ENCODE measurements at regions not wholly inside any gene's neighbourhood (a gene's known extent, or its start where the extent isn't known, plus 50 kb on each side); places are given as distances from the start of the nearest gene placed in this dataset.

DNA sequence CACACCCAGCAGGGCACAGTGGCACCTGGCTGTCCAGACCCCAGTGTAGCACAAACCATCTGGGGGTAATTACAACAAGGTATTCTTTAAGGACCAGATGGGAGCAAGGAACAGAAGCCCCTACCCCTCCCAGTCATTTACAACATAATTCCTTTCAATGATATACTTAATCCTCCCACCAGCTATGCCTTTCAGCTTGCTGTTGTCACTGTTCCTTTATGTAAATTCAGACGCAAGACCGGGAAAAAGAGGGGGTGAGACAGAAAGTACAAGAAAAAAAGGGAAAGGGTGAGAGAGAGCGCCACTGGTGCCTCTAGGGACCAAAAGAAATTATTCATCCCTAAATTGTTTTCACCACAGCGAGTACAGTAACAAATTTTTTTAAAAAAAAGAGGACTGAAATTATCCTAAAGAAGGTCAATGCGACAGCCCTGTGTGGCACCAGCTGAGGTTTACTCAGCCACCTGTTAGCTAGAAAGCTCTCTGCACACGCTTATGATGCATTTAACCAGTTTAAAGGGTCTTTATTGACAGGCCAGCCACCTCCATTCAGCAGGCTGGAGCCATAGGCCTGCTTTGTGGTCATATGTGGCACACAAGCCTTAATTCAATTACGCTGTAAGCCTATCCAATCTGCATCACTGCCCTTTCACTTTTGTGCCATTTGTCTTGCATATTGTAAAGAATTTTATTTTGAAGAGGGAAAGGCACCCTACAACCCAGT, 210.2 kb upstream of the ISL1 start:
- no peak overlapping the region for H3K9ac ChIP-seq (ENCODE audit: low read depth, low read length)
- H4K20me1 ChIP-seq (ENCODE audit: insufficient read depth, low read length): no peaks in the 10 kb centered on the region
- no peaks in the 10 kb centered on the region for H3K9me3 ChIP-seq (ENCODE audit: insufficient read depth, low read length, severe bottlenecking)

GRCh38 chr5:51181208-51181894, 201.9 kb upstream of the ISL1 start:
- no peaks in the 10 kb centered on the region for H3K79me2 ChIP-seq (ENCODE audit: insufficient read depth, low read length)
- H2AFZ ChIP-seq (ENCODE audit: low read depth, low read length): no peak overlapping the region
- no peak overlapping the region for H3K9ac ChIP-seq (ENCODE audit: low read depth, low read length)
- no peaks in the 10 kb centered on the region for H3K36me3 ChIP-seq (ENCODE audit: insufficient read depth, low read length)
- H3K4me2 ChIP-seq (ENCODE audit: insufficient read depth, low read length): no peak overlapping the region
- H3K27me3 ChIP-seq (ENCODE audit: insufficient read depth, low read length, poor library complexity): no peaks in the 10 kb centered on the region
- H3K9me3 ChIP-seq (ENCODE audit: insufficient read depth, low read length, severe bottlenecking): no peaks in the 10 kb centered on the region
- DNase-seq (no peak), ATAC-seq (ENCODE audit: insufficient read depth, low read depth) (no peak)
- H4K20me1 ChIP-seq (ENCODE audit: insufficient read depth, low read length): no peaks in the 10 kb centered on the region
- H3K4me1 ChIP-seq (ENCODE audit: insufficient read depth, low read length): no peaks in the 10 kb centered on the region
- H3K4me3 ChIP-seq (ENCODE audit: low read depth in 1 of 2, low read length in 2 of 2): no peak overlapping the region
- TF ChIP-seq EZH2 (IDR thresholded peaks at IDR 0.05; ENCODE audit: borderline replicate concordance, low read depth, low read length, severe bottlenecking): no peak
- TF ChIP-seq, protein P1, sequence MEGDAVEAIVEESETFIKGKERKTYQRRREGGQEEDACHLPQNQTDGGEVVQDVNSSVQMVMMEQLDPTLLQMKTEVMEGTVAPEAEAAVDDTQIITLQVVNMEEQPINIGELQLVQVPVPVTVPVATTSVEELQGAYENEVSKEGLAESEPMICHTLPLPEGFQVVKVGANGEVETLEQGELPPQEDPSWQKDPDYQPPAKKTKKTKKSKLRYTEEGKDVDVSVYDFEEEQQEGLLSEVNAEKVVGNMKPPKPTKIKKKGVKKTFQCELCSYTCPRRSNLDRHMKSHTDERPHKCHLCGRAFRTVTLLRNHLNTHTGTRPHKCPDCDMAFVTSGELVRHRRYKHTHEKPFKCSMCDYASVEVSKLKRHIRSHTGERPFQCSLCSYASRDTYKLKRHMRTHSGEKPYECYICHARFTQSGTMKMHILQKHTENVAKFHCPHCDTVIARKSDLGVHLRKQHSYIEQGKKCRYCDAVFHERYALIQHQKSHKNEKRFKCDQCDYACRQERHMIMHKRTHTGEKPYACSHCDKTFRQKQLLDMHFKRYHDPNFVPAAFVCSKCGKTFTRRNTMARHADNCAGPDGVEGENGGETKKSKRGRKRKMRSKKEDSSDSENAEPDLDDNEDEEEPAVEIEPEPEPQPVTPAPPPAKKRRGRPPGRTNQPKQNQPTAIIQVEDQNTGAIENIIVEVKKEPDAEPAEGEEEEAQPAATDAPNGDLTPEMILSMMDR (IDR thresholded peaks at IDR 0.05; ENCODE audit: borderline replicate concordance, extremely low read depth, low read length, poor library complexity, severe bottlenecking): no peak
- no peak overlapping the region for H3K27ac ChIP-seq (ENCODE audit: low read length)

More for the DNA sequence above, 210.2 kb upstream of the ISL1 start:
- H3K4me3 ChIP-seq (ENCODE audit: low read depth in 1 of 2, low read length in 2 of 2): no peak overlapping the region
- TF ChIP-seq, protein P1 (IDR thresholded peaks at IDR 0.05; ENCODE audit: borderline replicate concordance, extremely low read depth, low read length, poor library complexity, severe bottlenecking): no peak
- TF ChIP-seq EZH2 (IDR thresholded peaks at IDR 0.05; ENCODE audit: borderline replicate concordance, low read depth, low read length, severe bottlenecking): no peak
- no peak overlapping the region for H2AFZ ChIP-seq (ENCODE audit: low read depth, low read length)
- ATAC-seq (ENCODE audit: insufficient read depth, low read depth) (no peak), DNase-seq (no peak)
- H3K79me2 ChIP-seq (ENCODE audit: insufficient read depth, low read length): no peaks in the 10 kb centered on the region
- H3K27me3 ChIP-seq (ENCODE audit: insufficient read depth, low read length, poor library complexity): no peaks in the 10 kb centered on the region
- no peaks in the 10 kb centered on the region for H3K4me1 ChIP-seq (ENCODE audit: insufficient read depth, low read length)
- no peak overlapping the region for H3K4me2 ChIP-seq (ENCODE audit: insufficient read depth, low read length)
- no peak overlapping the region for H3K27ac ChIP-seq (ENCODE audit: low read length)
- H3K36me3 ChIP-seq (ENCODE audit: insufficient read depth, low read length): no peaks in the 10 kb centered on the region

DNA sequence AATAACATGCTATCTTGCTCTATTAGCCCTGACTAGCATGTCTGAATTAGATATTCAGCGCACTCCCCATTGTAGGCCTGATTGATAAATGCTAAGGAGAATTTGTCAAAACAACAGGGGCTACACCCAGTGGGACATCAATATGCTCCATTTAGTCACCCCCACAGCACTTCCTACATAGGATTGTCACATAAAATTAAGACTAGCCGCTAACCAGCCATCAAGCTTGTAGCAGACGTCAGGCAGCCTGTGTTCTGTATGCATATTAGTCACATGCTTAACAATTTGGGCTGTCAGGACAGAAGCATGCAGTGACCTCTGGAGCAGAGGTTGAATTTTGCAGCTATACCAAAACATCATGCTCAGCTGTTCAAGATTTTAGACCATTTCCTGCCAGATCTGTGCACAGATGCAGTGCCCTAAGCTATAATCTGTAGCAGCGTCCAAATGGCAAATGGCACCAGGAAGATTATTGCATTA, 197.4 kb upstream of the ISL1 start:
- ATAC-seq (ENCODE audit: insufficient read depth, low read depth) (no peak), DNase-seq (no peak)
- H3K9ac ChIP-seq (ENCODE audit: low read depth, low read length): no peak overlapping the region
- H3K27me3 ChIP-seq (ENCODE audit: insufficient read depth, low read length, poor library complexity): no peaks in the 10 kb centered on the region
- no peaks in the 10 kb centered on the region for H3K9me3 ChIP-seq (ENCODE audit: insufficient read depth, low read length, severe bottlenecking)
- H3K4me3 ChIP-seq (ENCODE audit: low read depth in 1 of 2, low read length in 2 of 2): no peak overlapping the region
- no peaks in the 10 kb centered on the region for H3K36me3 ChIP-seq (ENCODE audit: insufficient read depth, low read length)
- H3K4me2 ChIP-seq (ENCODE audit: insufficient read depth, low read length): no peak overlapping the region
- H3K27ac ChIP-seq (ENCODE audit: low read length): no peak overlapping the region
- H2AFZ ChIP-seq (ENCODE audit: low read depth, low read length): no peak overlapping the region
- H3K79me2 ChIP-seq (ENCODE audit: insufficient read depth, low read length): no peaks in the 10 kb centered on the region
- TF ChIP-seq EZH2 (IDR thresholded peaks at IDR 0.05; ENCODE audit: borderline replicate concordance, low read depth, low read length, severe bottlenecking): no peak
- TF ChIP-seq, protein P1 (IDR thresholded peaks at IDR 0.05; ENCODE audit: borderline replicate concordance, extremely low read depth, low read length, poor library complexity, severe bottlenecking): no peak
- no peaks in the 10 kb centered on the region for H3K4me1 ChIP-seq (ENCODE audit: insufficient read depth, low read length)
- no peaks in the 10 kb centered on the region for H4K20me1 ChIP-seq (ENCODE audit: insufficient read depth, low read length)

Measured in DND-41 (cell line).